HCT116 (cell line): ENCODE measurements at regions not wholly inside any gene's neighbourhood (a gene's known extent, or its start where the extent isn't known, plus 50 kb on each side); places are given as distances from the start of the nearest gene placed in this dataset.

ENCODE experiments used
- ATAC-seq: fragments of 200-7000 bp; cut with Tn5 transposase; 2 replicates; pipeline ENCODE4 v1.9.1; 2020; ENCODE audit warnings: mild to moderate bottlenecking, moderate library complexity
- BruUV-seq: library from RNA; stranded (reverse); fragments of 400-500 nt; replicated peaks from 2 replicates; lab custom pipeline; 2021; lab: Mats Ljungman, UMichigan
- CTCF ChIA-PET: fragments of 300-600 bp; sonication (Branson Sonifier 250); formaldehyde crosslinking; loops from one replicate; lab custom pipeline; 2021; ENCODE audit warnings: antibody characterized with exemption; lab: Charles Lee
- POLR2A ChIA-PET: fragments of 300-600, 350-600 bp; sonication (Branson Sonifier 250); formaldehyde crosslinking; loops from one replicate; lab custom pipeline; 2021; ENCODE audit warnings: antibody characterized with exemption; lab: Charles Lee
- RAD21 ChIA-PET, 2 experiments: fragments of 300-600 bp; sonication (Branson Sonifier 250); formaldehyde crosslinking; loops; one replicate each; lab custom pipeline; 2023; ENCODE audit warnings: low total read pairs in 2 of 2; ENCODE audit not compliant: uncharacterized antibody in 2 of 2, unreplicated experiment in 2 of 2, low non-redundant PET in 1 of 2; lab: Charles Lee
- DNase-seq: peaks from one replicate; pipeline ENCODE4 v3.0.0-alpha.2; 2010; ENCODE audit warnings: low read depth, low spot score
- H2AFZ ChIP-seq: fragments of 200-600 bp; shearing (Covaris generic), sonication (generic); 2 replicates; pipeline ENCODE4 v1.6.1; 2017; ENCODE audit warnings: low read depth, mixed run types, mixed read lengths, antibody characterized with exemption, low read length; ENCODE audit not compliant: poor library complexity, severe bottlenecking
- H3K27ac ChIP-seq: 2 replicates; pipeline ENCODE4 v1.5.1; 2012; ENCODE audit warnings: low read depth, low read length
- H3K27me3 ChIP-seq: fragments of 200-600 bp; sonication (generic); 2 replicates; pipeline ENCODE4 v1.6.1; 2016; ENCODE audit warnings: mixed run types, low read length, mixed read lengths; ENCODE audit not compliant: insufficient read depth
- H3K36me3 ChIP-seq, 2 experiments: fragments of 200-500 bp in 1 of 2; fragments of 200-600 bp in 1 of 2; sonication (Bioruptor generic) in 1 of 2; sonication (generic) in 1 of 2; 2 replicates each; pipeline versions ENCODE4 v1.5.1 to v1.6.1; 2014 to 2016; ENCODE audit warnings: low read length in 2 of 2, inconsistent platforms in 1 of 2, mixed read lengths in 1 of 2, mixed run types in 1 of 2; ENCODE audit not compliant: insufficient read depth in 2 of 2, control insufficient read depth in 1 of 2
- H3K4me1 ChIP-seq, 2 experiments: fragments of 200-600 bp in 1 of 2; sonication (generic) in 1 of 2; 2 replicates each; pipeline versions ENCODE4 v1.5.1 to v1.6.1; 2012 to 2017; ENCODE audit warnings: low read length in 2 of 2, inconsistent platforms in 1 of 2, mild to moderate bottlenecking in 1 of 2, mixed read lengths in 1 of 2, mixed run types in 1 of 2, moderate library complexity in 1 of 2; ENCODE audit not compliant: insufficient read depth in 2 of 2, control insufficient read depth in 1 of 2
- H3K4me2 ChIP-seq: fragments of 200-600 bp; sonication (generic); 2 replicates; pipeline ENCODE4 v1.6.1; 2017; ENCODE audit warnings: mixed run types, low read length, mixed read lengths
- H3K4me3 ChIP-seq, 2 experiments: fragments of 200-600 bp in 1 of 2; sonication (generic) in 1 of 2; replicated peaks in 1 of 2; 2 replicates each; pipeline ENCODE4 v1.5.1; 2011 to 2016; ENCODE audit warnings: low read length in 2 of 2, control low read depth in 1 of 2, low read depth in 1 of 2, mild to moderate bottlenecking in 1 of 2, mixed read lengths in 1 of 2, mixed run types in 1 of 2
- H3K79me2 ChIP-seq: fragments of 200-600 bp; sonication (generic); 2 replicates; pipeline ENCODE4 v1.6.1; 2017; ENCODE audit warnings: mild to moderate bottlenecking, mixed run types, low read length, moderate library complexity, mixed read lengths; ENCODE audit not compliant: insufficient read depth
- H3K9ac ChIP-seq: fragments of 200-600 bp; sonication (generic); 2 replicates; pipeline ENCODE4 v1.6.1; 2016; ENCODE audit warnings: low read length, mixed read lengths
- H3K9me2 ChIP-seq: fragments of 200-600 bp; sonication (generic), shearing (Covaris generic); 2 replicates; pipeline ENCODE4 v1.6.1; 2017; ENCODE audit warnings: mixed run types, mild to moderate bottlenecking, moderate library complexity; ENCODE audit not compliant: insufficient read depth
- H3K9me3 ChIP-seq, 2 experiments: fragments of 200-500 bp in 1 of 2; fragments of 200-600 bp in 1 of 2; sonication (Bioruptor generic) in 1 of 2; sonication (generic) in 1 of 2; 2 replicates each; pipeline ENCODE4 v1.6.1; 2014 to 2017; ENCODE audit warnings: low read length in 2 of 2, mixed read lengths in 2 of 2, inconsistent platforms in 1 of 2, low read depth in 1 of 2, mild to moderate bottlenecking in 1 of 2, mixed run types in 1 of 2, moderate library complexity in 1 of 2; ENCODE audit not compliant: control insufficient read depth in 1 of 2, insufficient read depth in 1 of 2
- H4K20me1 ChIP-seq: fragments of 200-600 bp; sonication (generic), shearing (Covaris generic); 2 replicates; pipeline ENCODE4 v1.6.1; 2017; ENCODE audit warnings: mixed run types, mild to moderate bottlenecking, moderate library complexity; ENCODE audit not compliant: insufficient read depth
- CBX3 ChIP-seq: IDR thresholded peaks from 2 replicates; pipeline ENCODE4 v1.6.1; 2012; ENCODE audit warnings: low read depth
- CTCF ChIP-seq, 3 experiments: fragments of 200-600 bp in 1 of 3; sonication (generic) in 1 of 3; IDR thresholded peaks in 2 of 3; conservative IDR thresholded peaks in 1 of 3; 2 replicates each; pipeline ENCODE4 v1.5.1; 2012 to 2017; ENCODE audit warnings: low read depth in 2 of 3, low read length in 2 of 3, antibody characterized with exemption in 1 of 3, borderline replicate concordance in 1 of 3, control low read depth in 1 of 3, mild to moderate bottlenecking in 1 of 3, mixed read lengths in 1 of 3, mixed run types in 1 of 3, moderate library complexity in 1 of 3; ENCODE audit not compliant: insufficient read depth in 1 of 3
- EZH2phosphoT487 ChIP-seq: fragments of 200-600 bp; IDR thresholded peaks from 2 replicates; pipeline ENCODE4 v1.6.1; 2018; ENCODE audit warnings: antibody characterized with exemption, borderline replicate concordance
- FOSL1 ChIP-seq: IDR thresholded peaks from 2 replicates; pipeline ENCODE4 v1.6.1; 2012; ENCODE audit warnings: low read depth
- JUND ChIP-seq: IDR thresholded peaks from 2 replicates; pipeline ENCODE4 v1.6.1; 2012
- MAX ChIP-seq: IDR thresholded peaks from 2 replicates; pipeline ENCODE4 v1.6.1; 2012
- POLR2A ChIP-seq: IDR thresholded peaks from 2 replicates; pipeline ENCODE4 v1.7.0; 2011; ENCODE audit warnings: borderline replicate concordance; ENCODE audit not compliant: insufficient read depth, insufficient read length; ENCODE audit errors: extremely low read depth
- POLR2AphosphoS5 ChIP-seq: IDR thresholded peaks from 2 replicates; pipeline ENCODE4 v1.6.1; 2011; ENCODE audit warnings: mild to moderate bottlenecking, low read depth, low read length, moderate library complexity
- REST ChIP-seq: IDR thresholded peaks from 2 replicates; pipeline ENCODE4 v1.6.1; 2012; ENCODE audit warnings: low read depth
- SRF ChIP-seq: IDR thresholded peaks from 2 replicates; pipeline ENCODE4 v1.6.1; 2012; ENCODE audit warnings: low read depth
- TCF7L2 ChIP-seq: IDR thresholded peaks from 2 replicates; pipeline ENCODE4 v1.7.0; 2011; ENCODE audit warnings: borderline replicate concordance, inconsistent platforms; ENCODE audit not compliant: insufficient read depth, insufficient read length; ENCODE audit errors: extremely low read depth
- YY1 ChIP-seq: IDR thresholded peaks from 2 replicates; pipeline ENCODE4 v1.6.1; 2011; ENCODE audit warnings: low read length, low read depth, moderate library complexity, mild to moderate bottlenecking; ENCODE audit not compliant: insufficient replicate concordance; ENCODE audit errors: extremely low read depth
- ZFX ChIP-seq: fragments of 450-650 bp; IDR thresholded peaks from 2 replicates; pipeline ENCODE4 v1.6.1; 2017
- ZNF274 ChIP-seq: fragments of 200-500 bp; sonication (Bioruptor generic); IDR thresholded peaks from 2 replicates; pipeline ENCODE4 v1.6.1; 2014; ENCODE audit warnings: mild to moderate bottlenecking, low read depth, low read length, inconsistent platforms
- intact Hi-C: fragments of 100-400 bp; cut with micrococcal nuclease; formaldehyde crosslinking; loops from 2 replicates; pipeline ENCODE4 v1.10.0; 2022

GRCh38 chr2:18503376-18504228 lies 56.9 kb downstream of the RDH14 start:
- CTCF ChIA-PET = no interaction called here
- Histone ChIP-seq H3K4me3 (no peak overlapping the region), H2AFZ (no peak overlapping the region), H3K36me3 (no peaks in the 10 kb centered on the region), H3K27ac (no peak overlapping the region), H3K9me2 (no peaks in the 10 kb centered on the region), H3K9me3 (no peaks in the 10 kb centered on the region), H3K9ac (no peak overlapping the region), H3K27me3 (peaks cover 40% of the 10 kb centered on the region), H3K4me1 (no peaks in the 10 kb centered on the region), H4K20me1 (no peaks in the 10 kb centered on the region), H3K4me2 (no peak overlapping the region), H3K79me2 (no peaks in the 10 kb centered on the region)
- RAD21 ChIA-PET = no interaction called here
- BruUV-seq = no TSS peak
- TF ChIP-seq FOSL1 (no peak), SRF (no peak), POLR2A (no peak), POLR2AphosphoS5 (no peak), REST (no peak), ZNF274 (no peak), CTCF (IDR thresholded peaks at IDR 0.05 in 2 of 3, conservative IDR thresholded peaks at IDR 0.05 in 1 of 3; ENCODE audit: borderline replicate concordance in 1 of 3, insufficient read depth in 1 of 3, low read depth in 2 of 3, low read length in 2 of 3) (no peak), JUND (no peak), YY1 (no peak), CBX3 (no peak), ZFX (no peak), EZH2phosphoT487 (no peak), MAX (no peak), TCF7L2 (no peak)
- POLR2A ChIA-PET = no interaction called here
- DNase-seq (no peak), ATAC-seq (no peak)
- intact Hi-C loops = no loop called here
